ENCODE measurements at regions not wholly inside any gene's neighbourhood (a gene's known extent, or its start where the extent isn't known, plus 50 kb on each side); places are given as distances from the start of the nearest gene placed in this dataset.

GRCh38 chr20:55488593-55488992 lies 516.7 kb downstream of the CBLN4 start:
- TF ChIP-seq CREB1 (IDR thresholded peaks at IDR 0.05; ENCODE audit: low read depth) (no peak), TEAD4 (IDR thresholded peaks at IDR 0.05) (no peak), YY1 (IDR thresholded peaks at IDR 0.05; ENCODE audit: low read depth) (no peak), NFIC (IDR thresholded peaks at IDR 0.05) (no peak), EP300 (IDR thresholded peaks at IDR 0.05; ENCODE audit: borderline replicate concordance) (no peak), RAD21 (IDR thresholded peaks at IDR 0.05; ENCODE audit: low read depth) (no peak)
